ENCODE measurements at regions not wholly inside any gene's neighbourhood (a gene's known extent, or its start where the extent isn't known, plus 50 kb on each side); places are given as distances from the start of the nearest gene placed in this dataset.
A peak's percentile ranks its signal among the peaks of the same experiment; 100 is the strongest.
"Not testable (repeated sequence)": the region's sequence is repeated elsewhere in the genome, so short reads cannot be mapped to it uniquely, and the experiment has no call there.

GRCh38 chr16:80893686-80894085 is 89.3 kb upstream of the CDYL2 start:
- Mint-ChIP-seq H3K4me1 (no peaks in the 10 kb centered on the region), H3K4me3 (no peak overlapping the region), H3K9me3 (no peaks in the 10 kb centered on the region), H3K27ac (no peak overlapping the region), H3K36me3 (no peaks in the 10 kb centered on the region), H3K27me3 (ENCODE audit: insufficient read depth, low read depth) (peaks cover 2% of the 10 kb centered on the region)
- Histone ChIP-seq H3K4me3 (no peak overlapping the region), H3K79me2 (ENCODE audit: low read depth) (no peaks in the 10 kb centered on the region), H4K20me1 (ENCODE audit: low read depth) (no peaks in the 10 kb centered on the region), H3K4me1 (no peaks in the 10 kb centered on the region), H3K4me2 (no peak overlapping the region), H3F3A (ENCODE audit: low read depth) (no peaks in the 10 kb centered on the region), H3K36me3 (no peaks in the 10 kb centered on the region), H3K27me3 (no peaks in the 10 kb centered on the region), H3K9ac (no peak overlapping the region), H2AFZ (replicated peaks) (no peak overlapping the region), H3K9me3 (ENCODE audit: low read depth) (no peaks in the 10 kb centered on the region), H3K27ac (no peak overlapping the region)
- DNase-seq (ENCODE audit: low spot score): no peak
- no peak for TF ChIP-seq CTCF (IDR thresholded peaks at IDR 0.05)

- H3K4me3 Mint-ChIP-seq: not testable (repeated sequence)
These were observed 88.0 kb upstream of the CDYL2 start for GRCh38 chr16:80892395-80892794.

GRCh38 chr16:80889779-80890359 is 85.5 kb upstream of the CDYL2 start:
- DNase-seq (ENCODE audit: low spot score): no peak
- no peak overlapping the region for H3K27ac ChIP-seq
- H3K9me3 Mint-ChIP-seq: no peaks in the 10 kb centered on the region
- H3F3A ChIP-seq (ENCODE audit: low read depth): no peaks in the 10 kb centered on the region
- H3K4me2 ChIP-seq: no peak overlapping the region
- H3K36me3 ChIP-seq: no peaks in the 10 kb centered on the region
- no peak overlapping the region for H3K4me3 ChIP-seq
- no peaks in the 10 kb centered on the region for H4K20me1 ChIP-seq (ENCODE audit: low read depth)
- H3K36me3 Mint-ChIP-seq: no peaks in the 10 kb centered on the region
- H2AFZ ChIP-seq (replicated peaks): no peak overlapping the region
- no peak overlapping the region for H3K27ac Mint-ChIP-seq
- H3K9me3 ChIP-seq (ENCODE audit: low read depth): no peaks in the 10 kb centered on the region
- H3K9ac ChIP-seq: no peak overlapping the region
- H3K79me2 ChIP-seq (ENCODE audit: low read depth): no peaks in the 10 kb centered on the region
- H3K4me1 ChIP-seq: no peaks in the 10 kb centered on the region
- H3K4me3 Mint-ChIP-seq: no peak overlapping the region
- H3K27me3 Mint-ChIP-seq (ENCODE audit: insufficient read depth, low read depth): no peaks in the 10 kb centered on the region
- TF ChIP-seq EZH2 (IDR thresholded peaks at IDR 0.05) (no peak), CTCF (IDR thresholded peaks at IDR 0.05) (no peak), EZH2phosphoT487 (IDR thresholded peaks at IDR 0.05) (no peak)
- H3K4me1 Mint-ChIP-seq: no peaks in the 10 kb centered on the region
- no peaks in the 10 kb centered on the region for H3K27me3 ChIP-seq

More at GRCh38 chr16:80892395-80892794, 88.0 kb upstream of the CDYL2 start:
- H3K9ac ChIP-seq; DNase-seq (ENCODE audit: low spot score); H3K9me3 Mint-ChIP-seq; H3K27me3 Mint-ChIP-seq (ENCODE audit: insufficient read depth, low read depth); H3K79me2 ChIP-seq (ENCODE audit: low read depth); H3F3A ChIP-seq (ENCODE audit: low read depth); H3K4me1 ChIP-seq; H3K27me3 ChIP-seq; H3K9me3 ChIP-seq (ENCODE audit: low read depth); H3K4me1 Mint-ChIP-seq; H3K4me2 ChIP-seq; H3K36me3 Mint-ChIP-seq; H3K27ac Mint-ChIP-seq; H3K36me3 ChIP-seq; H4K20me1 ChIP-seq (ENCODE audit: low read depth); H3K27ac ChIP-seq; H3K4me3 ChIP-seq; H2AFZ ChIP-seq (replicated peaks): not testable (repeated sequence)

- no peaks in the 10 kb centered on the region for H3K79me2 ChIP-seq (ENCODE audit: low read depth)
- Mint-ChIP-seq H3K9me3 (no peaks in the 10 kb centered on the region), H3K27me3 (ENCODE audit: insufficient read depth, low read depth) (no peaks in the 10 kb centered on the region), H3K27ac (peak overlapping the region; percentile 46), H3K4me3 (no peak overlapping the region), H3K36me3 (no peaks in the 10 kb centered on the region), H3K4me1 (no peaks in the 10 kb centered on the region)
- no peaks in the 10 kb centered on the region for H3K36me3 ChIP-seq
- no peaks in the 10 kb centered on the region for H3K9me3 ChIP-seq (ENCODE audit: low read depth)
- H3F3A ChIP-seq (ENCODE audit: low read depth): no peaks in the 10 kb centered on the region
- H2AFZ ChIP-seq (replicated peaks): no peak overlapping the region
- no peak overlapping the region for H3K4me3 ChIP-seq
- no peak overlapping the region for H3K4me2 ChIP-seq
- H3K4me1 ChIP-seq: no peaks in the 10 kb centered on the region
- no peak for TF ChIP-seq CTCF (IDR thresholded peaks at IDR 0.05)
- no peak for TF ChIP-seq EZH2 (IDR thresholded peaks at IDR 0.05)
- no peak for TF ChIP-seq EZH2phosphoT487 (IDR thresholded peaks at IDR 0.05)
- no peak for DNase-seq (ENCODE audit: low spot score)
- H3K27me3 ChIP-seq: peaks cover 14% of the 10 kb centered on the region
- no peak overlapping the region for H3K9ac ChIP-seq
- no peak overlapping the region for H3K27ac ChIP-seq
- H4K20me1 ChIP-seq (ENCODE audit: low read depth): no peaks in the 10 kb centered on the region
These were observed 82.7 kb upstream of the CDYL2 start for GRCh38 chr16:80887062-80887461.

All from neural progenitor cell (in vitro differentiated cells).